Spleen (tissue), 11 donors: ENCODE measurements at regions not wholly inside any gene's neighbourhood (a gene's known extent, or its start where the extent isn't known, plus 50 kb on each side); places are given as distances from the start of the nearest gene placed in this dataset.

Experiments
- DNase-seq: peaks from one replicate; pipeline ENCODE4 v3.0.0-alpha.2; 2020
- H3K27ac ChIP-seq, 8 donors: fragments of 200-600 bp; sonication (generic) in 7 of 8; 1 replicate in 4 of 8; 2 replicates in 4 of 8; pipeline versions ENCODE4 v1.5.0 to v1.8.0; 2016 to 2021; ENCODE audit warnings: inconsistent platforms in 4 of 8, mild to moderate bottlenecking in 4 of 8, moderate library complexity in 1 of 8
- H3K27me3 ChIP-seq, 7 donors: fragments of 200-600 bp; sonication (generic) in 6 of 7; replicated peaks in 1 of 7; 1 replicate in 4 of 7; 2 replicates in 3 of 7; pipeline versions ENCODE4 v1.5.0 to v1.8.0; 2016 to 2021; ENCODE audit warnings: inconsistent platforms in 3 of 7, mild to moderate bottlenecking in 1 of 7
- H3K36me3 ChIP-seq, 6 donors: fragments of 200-600 bp; sonication (generic) in 5 of 6; 1 replicate in 4 of 6; 2 replicates in 2 of 6; pipeline versions ENCODE4 v1.5.0 to v1.8.0; 2016 to 2021; ENCODE audit warnings: inconsistent platforms in 2 of 6
- H3K4me1 ChIP-seq, 6 donors: fragments of 200-600 bp; sonication (generic) in 5 of 6; 1 replicate in 3 of 6; 2 replicates in 3 of 6; pipeline versions ENCODE4 v1.5.0 to v1.8.0; 2016 to 2021; ENCODE audit warnings: inconsistent platforms in 3 of 6
- H3K4me3 ChIP-seq, 8 donors: fragments of 200-600 bp; sonication (generic) in 7 of 8; 1 replicate in 4 of 8; 2 replicates in 4 of 8; pipeline versions ENCODE4 v1.5.0 to v1.8.0; 2016 to 2021; ENCODE audit warnings: inconsistent platforms in 4 of 8, mild to moderate bottlenecking in 4 of 8, moderate library complexity in 2 of 8
- H3K9me3 ChIP-seq, 8 donors: fragments of 200-600 bp; sonication (generic) in 7 of 8; 1 replicate in 4 of 8; 2 replicates in 4 of 8; pipeline versions ENCODE4 v1.5.0 to v1.8.0; 2016 to 2021; ENCODE audit warnings: inconsistent platforms in 4 of 8
- CTCF ChIP-seq, 11 experiments: fragments of 200-600 bp in 7 of 11; fragments of 450-650 bp in 4 of 11; sonication (generic) in 4 of 11; IDR thresholded peaks in 8 of 11; conservative IDR thresholded peaks in 3 of 11; 1 replicate in 7 of 11; 2 replicates in 4 of 11; pipeline versions ENCODE4 v1.4.0 to v1.8.0; 2016 to 2021; ENCODE audit warnings: antibody characterized with exemption in 11 of 11, inconsistent platforms in 4 of 11, mild to moderate bottlenecking in 1 of 11
- POLR2A ChIP-seq, 3 donors: fragments of 450-650 bp; IDR thresholded peaks; one replicate each; pipeline ENCODE4 v1.5.1; 2017; ENCODE audit warnings: antibody characterized with exemption in 3 of 3, mild to moderate bottlenecking in 1 of 3
- POLR2AphosphoS5 ChIP-seq, 3 donors: sonication (generic); formaldehyde crosslinking; IDR thresholded peaks; one replicate each; pipeline ENCODE4 v1.5.1; 2017; ENCODE audit warnings: antibody characterized with exemption in 3 of 3
- WGBS, 5 donors: extraction: QIAGEN DNeasy Blood & Tissue Kit in 3 of 5; methylation state at CpG; one replicate each; pipeline versions ENCODE4 v1.1.5 to v1.1.7; 2013 to 2018; 5-methylcytosine and 5-hydroxymethylcytosine counted together
- intact Hi-C: fragments of 100-400 bp; cut with DNase I; formaldehyde crosslinking; loops from one replicate; pipeline ENCODE4 v1.15.0; 2023; ENCODE audit warnings: low total_unique reads
- donor health status: healthy with polysubstance abuse.
- donor health status: DM: no; HTN: no; CAD: no; lungs with moderate emphysema.
- donor health status: DM: no; HTN: no; CAD: no.
- donor health status: Bipolar disorder and iron deficiency.
- donor health status: healthy.
- donor health status: DM: no; HTN: no; CAD: no.
- donor health status: DM: yes; HTN: yes; CAD: no.

DNA sequence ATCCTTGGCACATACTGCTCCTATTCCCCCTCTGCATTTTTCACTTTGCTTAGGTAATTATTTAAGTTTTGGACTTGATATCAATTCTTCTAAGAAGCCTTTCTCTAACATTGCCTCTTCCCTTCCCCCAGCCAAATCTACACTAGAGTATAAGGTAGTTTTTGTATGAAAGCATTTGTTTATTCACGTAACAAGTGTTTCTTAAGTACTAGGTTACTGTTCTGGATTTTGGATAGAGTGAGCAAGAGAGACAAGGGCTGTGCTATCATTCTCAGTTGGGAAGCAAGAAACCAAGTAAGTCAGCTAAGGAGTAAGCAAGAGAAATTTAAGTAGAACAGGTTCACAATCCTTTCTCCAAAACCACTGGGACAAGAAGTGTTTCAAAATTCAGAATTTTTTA is 55.9 kb upstream of the HHIP start:
- Histone ChIP-seq H3K27me3 (no peaks in the 10 kb centered on the region), H3K36me3 (no peaks in the 10 kb centered on the region), H3K4me1 (no peaks in the 10 kb centered on the region), H3K27ac (no peak overlapping the region), H3K4me3 (no peak overlapping the region), H3K9me3 (peaks cover 0 to 15% (median 9%) of the 10 kb centered on the region in 8 donors)
- intact Hi-C loops: no loop called here
- TF ChIP-seq POLR2AphosphoS5 (IDR thresholded peaks at IDR 0.05): no peak
- DNase-seq: no peak
- WGBS, 5 donors: 81 to 100% (median 86%) methylated on average over 1 of the region's 1 CpG

GRCh38 chr4:144591401-144591800 is 54.6 kb upstream of the HHIP start:
- intact Hi-C loops: no loop called here
- TF ChIP-seq CTCF (IDR thresholded peaks at IDR 0.05 in 8 of 11, conservative IDR thresholded peaks at IDR 0.05 in 3 of 11) (no peak), POLR2AphosphoS5 (IDR thresholded peaks at IDR 0.05) (no peak), POLR2A (IDR thresholded peaks at IDR 0.05) (no peak)
- Histone ChIP-seq H3K4me3 (no peak overlapping the region), H3K4me1 (no peaks in the 10 kb centered on the region), H3K9me3 (peaks cover 0 to 15% (median 9%) of the 10 kb centered on the region in 8 donors), H3K36me3 (no peaks in the 10 kb centered on the region), H3K27me3 (no peaks in the 10 kb centered on the region), H3K27ac (no peak overlapping the region)
- no peak for DNase-seq
- WGBS, 5 donors: 11 to 26% (median 21%) methylated on average over 2 of the region's 2 CpGs

DNA sequence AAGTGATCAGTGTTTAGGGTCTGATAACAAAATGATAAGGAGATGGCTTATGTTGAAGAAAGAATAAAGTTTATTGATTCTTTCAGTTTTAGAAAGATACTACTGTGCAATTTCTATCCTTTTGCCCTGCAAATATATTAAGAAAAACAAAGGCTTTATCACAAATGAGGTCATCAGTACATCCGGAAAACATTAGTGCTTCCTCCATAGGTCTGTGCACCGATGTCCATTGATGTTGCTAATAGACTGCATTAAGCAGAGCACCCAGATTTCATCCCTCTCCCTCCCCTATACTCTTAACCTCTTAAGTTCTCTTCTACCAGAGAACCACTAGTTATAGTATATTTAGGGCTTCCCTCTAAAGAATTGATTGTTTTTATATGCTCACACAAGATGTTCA is 53.7 kb upstream of the HHIP start:
- Histone ChIP-seq H3K4me1 (no peaks in the 10 kb centered on the region), H3K27ac (no peak overlapping the region), H3K4me3 (no peak overlapping the region), H3K9me3 (peaks cover 0 to 13% (median 9%) of the 10 kb centered on the region in 8 donors), H3K27me3 (no peaks in the 10 kb centered on the region), H3K36me3 (no peaks in the 10 kb centered on the region)
- DNase-seq: no peak
- intact Hi-C loops: no loop called here
- WGBS, 5 donors: 63 to 72% (median 70%) methylated on average over 2 of the region's 2 CpGs
- no peak for TF ChIP-seq POLR2A (IDR thresholded peaks at IDR 0.05)
- no peak for TF ChIP-seq CTCF (IDR thresholded peaks at IDR 0.05 in 8 of 11, conservative IDR thresholded peaks at IDR 0.05 in 3 of 11)
- no peak for TF ChIP-seq POLR2AphosphoS5 (IDR thresholded peaks at IDR 0.05)

DNA sequence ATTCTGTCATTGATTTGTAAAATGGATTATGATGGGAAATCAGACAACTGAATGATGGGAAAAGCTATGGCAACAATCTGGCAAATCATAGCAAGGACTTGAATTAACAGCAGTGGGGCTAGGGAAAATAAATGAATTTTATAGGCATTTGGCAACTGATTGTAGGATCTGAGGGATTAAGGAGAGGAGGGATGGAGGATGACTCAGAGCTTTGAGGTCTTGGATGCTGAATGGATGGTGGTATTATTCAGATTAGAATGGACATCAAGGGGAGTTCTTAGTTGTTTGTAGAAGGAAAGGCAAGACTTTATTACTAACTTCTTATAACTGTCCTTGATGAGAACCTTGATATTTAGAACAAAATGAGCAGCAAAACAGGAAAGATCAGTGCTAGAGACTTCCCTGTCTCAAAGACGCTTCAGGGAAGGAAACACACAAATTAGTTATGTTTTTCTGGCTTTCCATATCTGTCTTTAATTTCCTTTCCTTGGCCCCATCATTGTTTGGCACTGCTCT is 51.4 kb upstream of the HHIP start:
- no peak for TF ChIP-seq POLR2AphosphoS5 (IDR thresholded peaks at IDR 0.05)
- no peak for TF ChIP-seq CTCF (IDR thresholded peaks at IDR 0.05 in 8 of 11, conservative IDR thresholded peaks at IDR 0.05 in 3 of 11)
- no peak for TF ChIP-seq POLR2A (IDR thresholded peaks at IDR 0.05)
- 50 to 68% (median 63%) methylated on average over 1 of the region's 1 CpG for WGBS, 5 donors
- intact Hi-C loops: no loop called here

GRCh38 chr4:144595681-144596080 is 50.3 kb upstream of the HHIP start:
- DNase-seq: no peak
- Histone ChIP-seq H3K4me1 (no peaks in the 10 kb centered on the region), H3K4me3 (no peak overlapping the region), H3K36me3 (no peaks in the 10 kb centered on the region), H3K27me3 (no peaks in the 10 kb centered on the region), H3K9me3 (no peaks in the 10 kb centered on the region), H3K27ac (no peak overlapping the region)
- TF ChIP-seq POLR2AphosphoS5 (IDR thresholded peaks at IDR 0.05): no peak
- TF ChIP-seq CTCF (IDR thresholded peaks at IDR 0.05 in 8 of 11, conservative IDR thresholded peaks at IDR 0.05 in 3 of 11): no peak
- no peak for TF ChIP-seq POLR2A (IDR thresholded peaks at IDR 0.05)
- WGBS, 5 donors: 76 to 95% (median 87%) methylated on average over 3 of the region's 3 CpGs
- intact Hi-C loops: no loop called here

More for the DNA sequence above, 51.4 kb upstream of the HHIP start:
- H3K4me3 ChIP-seq: no peak overlapping the region
- H3K27ac ChIP-seq: no peak overlapping the region
- H3K36me3 ChIP-seq: no peaks in the 10 kb centered on the region
- no peaks in the 10 kb centered on the region for H3K9me3 ChIP-seq
- H3K27me3 ChIP-seq: no peaks in the 10 kb centered on the region
- no peak for DNase-seq
- no peaks in the 10 kb centered on the region for H3K4me1 ChIP-seq
